NCI-H2196 (cell line): ENCODE measurements at regions not wholly inside any gene's neighbourhood (a gene's known extent, or its start where the extent isn't known, plus 50 kb on each side); places are given as distances from the start of the nearest gene placed in this dataset.

ENCODE experiments used
- DNase-seq: peaks from one replicate; lab custom pipeline; 2025; ENCODE audit not compliant: unreplicated experiment; lab: John Stamatoyannopoulos, UW

DNA sequence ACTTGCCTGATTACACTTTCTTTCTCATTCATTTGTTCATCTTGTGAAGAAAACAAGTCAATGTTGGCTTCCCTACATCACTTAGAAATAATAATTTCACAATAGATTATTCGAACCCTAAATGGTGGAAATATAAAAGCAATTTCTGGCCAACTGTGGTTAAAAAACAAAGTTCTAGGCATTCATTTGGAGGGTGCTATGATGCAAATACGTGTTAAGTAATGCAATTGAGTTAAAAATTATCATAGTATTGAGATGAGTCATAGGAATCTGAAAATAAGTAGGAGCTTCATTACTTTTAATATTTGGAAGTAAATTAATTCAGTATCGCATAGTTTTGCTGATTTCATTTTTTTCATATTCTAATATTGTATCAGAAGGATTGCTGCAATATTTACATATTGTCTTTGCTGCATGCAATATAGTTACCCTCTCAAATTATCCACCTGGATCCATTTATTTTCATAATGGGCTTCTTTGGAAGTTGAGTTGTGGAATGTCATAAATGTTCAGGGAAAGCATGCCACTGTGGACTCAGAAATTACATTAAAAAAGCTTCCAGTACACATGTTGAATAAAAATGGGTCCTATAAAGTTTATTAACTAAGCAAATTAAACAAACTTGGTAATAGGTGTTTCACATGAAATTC lies 647.7 kb upstream of the WWC1 start:
- no peak for DNase-seq

DNA sequence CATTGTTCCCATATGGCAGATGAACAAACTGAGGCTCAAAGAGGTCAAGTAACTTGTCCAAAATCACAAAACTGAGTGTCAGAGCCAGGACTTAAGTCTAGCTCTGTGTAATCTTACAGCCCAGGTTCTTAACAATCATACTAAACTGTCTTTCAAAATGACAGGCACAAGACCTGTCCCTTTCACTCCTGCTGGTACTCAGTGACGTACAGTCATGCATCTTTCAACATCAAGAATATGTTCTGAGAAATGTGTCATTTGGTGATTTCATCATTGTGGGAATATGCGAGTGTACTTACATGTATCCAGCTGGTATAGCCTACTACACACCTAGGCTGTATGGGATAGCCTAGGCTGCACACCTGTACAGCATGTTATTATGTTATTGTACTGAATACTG lies 646.8 kb upstream of the WWC1 start:
- DNase-seq, result no peak

DNA sequence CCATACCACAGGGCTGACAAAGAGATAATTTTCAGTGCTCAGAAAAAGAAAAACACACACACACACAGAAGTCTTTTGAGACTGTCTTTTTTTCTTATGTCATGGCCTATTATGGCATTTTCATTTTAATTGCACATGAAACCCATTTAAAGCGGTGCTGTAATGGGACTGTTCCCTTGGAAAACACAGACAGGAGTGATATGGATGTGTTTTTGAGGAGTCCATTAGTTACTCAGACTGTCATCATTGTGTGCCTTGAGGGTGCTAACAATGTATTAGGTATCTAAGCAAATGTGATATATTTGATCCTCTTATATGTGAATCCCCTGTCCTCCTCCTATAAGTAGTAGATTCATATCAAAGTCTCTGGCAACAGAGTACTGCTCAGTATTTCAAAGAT lies 642.0 kb upstream of the WWC1 start:
- DNase-seq, result no peak

DNA sequence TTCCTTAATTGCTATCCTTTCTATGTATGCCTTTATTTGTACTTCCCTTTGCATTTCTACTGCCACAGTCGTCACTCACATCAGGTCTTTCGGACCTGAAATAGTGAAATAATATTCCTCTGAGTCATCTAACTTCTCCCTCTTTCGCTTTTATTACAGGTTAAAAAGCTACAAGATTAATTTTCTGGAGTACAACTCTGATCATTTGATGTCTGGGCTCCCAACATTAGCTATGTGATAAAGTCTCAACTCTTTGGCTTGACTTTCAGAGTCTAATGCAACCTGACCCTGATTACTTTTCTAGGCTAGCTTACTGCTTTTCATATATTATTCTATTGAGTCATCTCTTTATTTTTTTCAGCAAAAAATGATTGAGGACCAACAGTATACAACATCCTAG lies 638.8 kb upstream of the WWC1 start:
- DNase-seq, result no peak

DNA sequence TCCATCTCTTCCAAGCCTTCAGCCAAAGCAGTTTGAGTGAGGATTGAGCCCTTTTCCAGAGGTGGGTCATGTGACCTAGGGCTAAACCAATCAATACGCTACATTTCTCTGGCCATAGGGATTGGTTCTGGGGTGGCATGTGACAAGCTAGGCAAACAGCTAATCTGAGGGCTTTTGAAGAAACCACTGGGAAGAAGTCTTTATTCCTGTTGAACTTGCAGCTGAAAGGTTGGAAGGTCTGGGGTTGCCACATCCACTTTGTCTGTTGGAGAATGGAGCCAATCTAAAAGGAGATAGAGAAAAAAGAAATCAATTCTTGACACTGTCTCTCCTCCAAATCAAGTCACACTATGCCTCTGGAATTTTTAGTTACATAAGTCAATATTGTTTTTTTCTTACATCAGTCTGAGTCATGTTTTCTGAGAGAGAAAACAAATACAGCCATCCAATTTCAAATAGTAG lies 637.8 kb upstream of the WWC1 start:
- DNase-seq, result no peak

DNA sequence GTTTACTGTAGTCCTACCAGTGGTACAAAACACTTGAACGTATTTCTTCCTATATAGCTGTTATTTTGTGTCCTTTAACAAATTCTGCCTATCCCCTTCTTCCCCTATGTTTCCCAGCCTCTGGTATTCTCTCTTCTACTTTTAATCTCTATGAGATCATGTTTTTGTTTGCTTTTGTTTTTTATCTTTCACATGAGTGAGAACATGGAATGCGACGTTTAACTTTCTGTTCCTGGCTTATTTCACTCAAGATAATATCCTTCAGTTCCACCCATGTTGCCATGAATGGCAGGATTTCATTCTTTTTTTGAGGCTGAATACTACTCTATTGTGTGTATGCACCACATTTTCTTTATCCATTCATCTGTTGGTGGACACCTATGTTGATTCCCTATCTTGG lies 634.4 kb upstream of the WWC1 start:
- DNase-seq, result no peak

DNA sequence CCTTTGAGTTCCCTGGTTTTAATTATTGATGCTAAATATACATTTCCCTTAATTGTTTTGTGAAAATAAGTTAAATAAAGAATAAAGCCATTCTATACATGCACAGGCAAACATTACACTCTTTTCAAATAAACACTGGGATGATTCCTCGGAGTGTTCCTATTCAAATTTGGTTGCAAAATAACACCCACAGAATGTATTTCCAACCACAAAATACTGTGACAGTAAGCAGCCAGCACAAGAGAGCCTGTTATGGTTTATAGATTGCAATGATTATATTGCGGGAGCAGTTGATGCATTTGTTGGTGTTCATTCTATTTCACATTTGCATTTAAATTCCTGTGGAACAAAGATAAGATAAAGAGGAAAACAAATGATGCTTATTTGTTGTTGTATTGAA lies 632.6 kb upstream of the WWC1 start:
- no peak for DNase-seq

DNA sequence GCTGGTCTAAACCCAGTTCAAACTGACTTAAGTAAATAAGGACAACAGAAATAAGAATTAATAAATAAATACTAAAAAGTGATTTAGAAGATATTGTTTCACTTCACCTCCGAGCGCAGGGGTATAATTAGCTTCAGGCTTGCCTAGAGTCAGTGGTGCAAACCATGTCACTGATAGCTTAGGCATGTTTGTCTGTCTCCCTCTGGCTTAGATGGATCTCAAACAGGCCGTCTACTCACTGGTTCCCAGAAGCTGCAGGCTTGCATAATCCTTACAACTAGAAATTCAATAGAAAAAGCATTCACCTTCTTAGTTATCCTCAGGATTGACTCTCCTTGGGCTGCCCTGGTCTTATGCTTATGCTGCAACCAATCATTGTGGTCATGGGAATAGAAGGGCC lies 629.8 kb upstream of the WWC1 start:
- no peak for DNase-seq

DNA sequence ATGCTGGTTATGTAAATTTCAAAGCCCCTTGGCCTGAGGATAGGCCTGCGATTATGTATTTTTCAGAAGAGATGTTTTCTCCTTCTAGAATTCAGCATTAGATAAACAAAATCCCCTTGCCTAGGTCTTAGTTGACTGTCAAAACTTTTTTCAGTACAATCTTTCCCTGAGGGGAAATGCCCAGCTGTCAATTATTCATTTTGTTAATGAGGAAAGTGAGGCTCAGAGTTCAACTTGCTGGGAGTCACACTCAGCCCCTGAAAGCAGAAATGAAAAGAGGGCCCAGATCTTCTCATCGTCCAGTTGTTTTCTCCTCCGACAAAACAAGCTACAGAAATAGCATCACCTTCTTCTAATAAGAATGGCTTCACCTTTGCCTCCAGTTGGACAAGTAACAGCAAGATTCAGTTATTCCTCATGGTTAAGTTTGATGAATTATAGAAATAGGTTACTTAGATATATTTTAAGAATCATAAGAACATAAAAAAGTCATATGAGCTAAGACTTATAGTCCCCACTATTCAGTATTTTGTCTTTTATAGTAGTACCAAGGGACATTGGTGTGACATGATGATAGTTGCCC lies 627.1 kb upstream of the WWC1 start:
- no peak for DNase-seq

DNA sequence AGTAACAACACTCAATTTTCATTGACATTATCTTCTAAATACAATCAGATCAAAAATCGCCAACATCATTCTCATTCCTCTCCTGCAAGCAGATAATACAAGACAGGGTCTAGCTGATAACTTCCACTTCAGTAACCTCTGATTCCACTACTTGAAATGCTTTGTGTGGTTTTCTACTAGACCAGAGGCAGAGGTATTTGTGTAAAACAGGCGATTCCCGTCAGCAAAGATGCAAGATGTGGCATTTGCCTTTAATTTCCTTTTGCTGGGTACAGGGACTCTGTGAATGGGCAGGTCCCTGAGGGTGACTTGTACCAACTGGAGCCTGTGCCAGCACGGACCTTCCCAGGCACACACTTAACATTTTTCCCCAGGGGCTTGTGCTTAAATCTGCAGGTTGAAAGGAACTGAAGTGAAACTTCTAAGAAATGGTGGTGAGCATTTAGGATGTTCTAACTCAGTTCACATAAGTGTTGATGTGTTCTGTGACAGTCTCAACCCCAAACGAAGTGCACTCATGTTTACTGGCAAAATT lies 625.5 kb upstream of the WWC1 start:
- DNase-seq, result no peak

DNA sequence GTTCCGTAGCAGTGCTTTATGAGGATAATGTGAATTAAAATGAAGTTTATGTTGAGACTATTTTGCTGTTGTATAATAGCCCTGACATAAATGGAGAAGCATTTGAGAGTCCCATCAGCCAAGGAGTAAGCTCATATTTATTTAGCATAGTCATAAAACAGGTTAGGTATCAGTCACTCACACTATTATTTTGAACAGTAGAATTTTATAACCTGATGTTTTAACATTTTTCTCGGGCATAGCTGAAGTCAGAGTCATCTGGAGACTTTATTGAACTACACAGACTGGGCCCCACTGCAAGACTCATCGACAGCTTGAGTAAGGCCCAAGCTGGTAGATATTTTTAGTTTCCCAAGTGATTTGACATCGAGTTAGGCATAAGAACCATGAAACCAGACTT lies 620.3 kb upstream of the WWC1 start:
- DNase-seq, result no peak

DNA sequence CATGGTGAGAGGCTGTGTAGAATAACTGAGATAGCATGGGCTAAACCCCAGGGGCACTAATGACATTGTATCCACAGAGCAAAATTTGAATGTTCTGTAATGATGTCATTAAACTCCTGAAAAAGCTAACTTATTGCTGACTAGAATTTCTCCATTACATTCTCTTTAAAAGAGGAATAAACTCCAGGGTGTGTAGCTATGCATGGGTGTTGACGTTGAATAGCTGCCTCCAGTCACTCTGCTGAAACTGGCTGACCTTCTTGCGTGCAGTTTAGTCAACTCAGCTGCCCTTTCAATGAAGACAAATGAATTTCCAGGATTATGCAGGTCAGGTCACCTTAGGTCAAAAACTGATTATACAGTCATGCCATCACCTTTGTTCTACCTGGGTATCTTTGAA lies 617.5 kb upstream of the WWC1 start:
- no peak for DNase-seq

DNA sequence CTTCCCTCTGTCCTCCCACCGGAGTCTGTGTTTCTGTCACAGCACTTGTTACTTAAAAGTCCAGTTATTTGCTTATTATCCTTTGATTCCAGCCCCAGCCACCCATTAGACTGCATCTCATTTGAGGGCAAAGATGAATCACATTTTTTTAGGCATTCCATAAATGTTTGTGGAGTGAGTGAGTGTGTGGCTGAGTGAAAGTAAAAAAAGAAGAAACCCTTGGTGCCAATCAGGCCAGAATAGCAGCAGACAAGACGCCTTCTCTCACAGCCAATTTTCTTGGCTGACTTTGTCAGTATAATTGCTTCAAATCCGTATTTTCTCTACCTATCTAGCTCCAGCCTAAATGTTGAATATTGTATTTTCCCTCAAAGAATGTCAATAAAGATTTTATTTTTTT lies 613.0 kb upstream of the WWC1 start:
- no peak for DNase-seq

DNA sequence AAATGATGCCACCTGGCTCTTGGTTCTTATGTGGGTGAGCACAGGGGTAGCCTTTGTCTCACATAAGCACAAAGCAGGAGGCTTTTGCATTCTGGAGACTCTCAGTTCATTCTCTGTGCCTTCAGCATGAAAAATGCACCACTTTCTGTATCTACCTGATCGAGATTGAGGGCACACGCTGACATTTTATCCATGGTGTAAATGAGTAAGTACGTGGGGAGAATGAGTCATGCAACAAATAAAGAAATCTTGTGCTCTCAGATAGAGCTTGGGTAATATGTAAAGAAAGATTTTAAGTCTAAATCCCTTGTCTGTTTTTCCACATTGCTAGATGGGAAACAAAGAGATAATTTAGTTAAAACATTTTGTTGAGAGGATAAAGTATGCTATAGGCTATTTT lies 607.2 kb upstream of the WWC1 start:
- no peak for DNase-seq

DNA sequence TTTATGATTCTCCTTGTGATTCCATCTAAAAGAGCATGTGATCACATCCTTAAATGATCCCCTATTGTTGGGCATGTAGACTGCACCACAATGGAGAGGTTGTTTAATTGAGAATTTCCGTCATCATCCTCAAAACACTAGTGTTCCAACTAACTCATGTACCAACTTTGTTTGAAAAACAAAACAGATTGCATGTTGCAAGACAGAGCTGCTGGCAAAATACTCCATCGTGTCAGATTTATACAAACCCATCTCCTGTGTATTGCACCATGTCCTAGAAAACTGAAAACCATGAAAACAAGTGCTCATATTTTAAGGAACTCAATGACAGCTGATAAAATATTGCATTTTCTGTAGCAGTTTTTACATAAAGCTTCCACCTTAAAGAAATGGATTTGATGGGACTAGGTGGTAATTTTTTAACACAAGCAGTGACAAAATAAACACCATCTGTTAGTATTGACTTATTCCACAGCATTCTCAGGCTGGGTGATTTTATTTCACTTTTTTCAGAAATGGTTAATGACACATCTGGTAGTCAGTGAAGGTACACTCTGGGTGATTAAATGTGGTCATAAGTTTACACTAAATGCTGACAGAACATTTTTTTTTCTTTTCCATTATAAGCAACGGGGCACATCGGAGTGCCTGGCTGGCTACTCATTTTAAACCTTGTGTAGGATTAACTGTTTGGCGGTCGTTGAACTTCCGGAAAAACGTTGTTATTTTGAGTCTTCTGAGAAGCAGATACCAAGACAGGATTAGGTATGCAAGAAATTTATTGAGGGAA lies 602.9 kb upstream of the WWC1 start:
- DNase-seq, result no peak

DNA sequence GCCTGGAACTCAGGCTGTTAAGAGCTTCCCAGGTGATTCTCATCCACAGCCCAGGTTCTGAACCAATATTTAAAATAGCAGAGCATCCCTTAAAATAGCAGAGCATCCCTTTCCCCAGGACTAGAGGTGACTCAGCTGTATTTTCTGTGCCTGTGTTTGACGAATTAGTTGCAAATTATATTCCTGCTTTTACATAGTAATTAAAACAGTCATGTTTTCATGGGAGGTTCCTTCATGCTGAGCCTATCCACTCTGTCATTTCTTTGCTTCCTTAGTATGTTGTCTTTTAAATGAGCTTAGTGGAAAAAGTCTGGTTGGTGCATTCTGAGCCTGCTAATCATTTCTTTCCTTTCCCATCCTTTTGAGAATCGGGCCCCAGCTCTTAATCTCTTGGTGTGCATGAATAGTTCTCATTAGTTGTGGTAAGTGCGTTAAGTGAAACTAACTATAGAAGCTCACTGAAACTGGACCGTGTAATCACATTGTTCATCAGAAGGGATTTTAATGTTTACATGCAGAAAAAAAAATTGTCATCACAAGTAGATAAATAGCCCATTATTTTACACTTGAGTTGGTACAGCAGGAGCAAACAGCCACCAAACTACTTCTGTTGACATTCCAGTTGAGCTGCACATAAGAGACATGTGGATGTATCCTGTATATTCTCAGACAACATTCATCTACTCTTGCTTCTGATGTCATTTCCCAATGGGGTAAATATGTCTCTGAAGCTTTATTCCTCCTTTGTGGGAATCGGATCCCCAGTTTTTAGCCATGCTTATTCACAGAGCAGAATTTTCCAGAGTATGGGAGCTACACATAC lies 596.9 kb upstream of the WWC1 start:
- no peak for DNase-seq

DNA sequence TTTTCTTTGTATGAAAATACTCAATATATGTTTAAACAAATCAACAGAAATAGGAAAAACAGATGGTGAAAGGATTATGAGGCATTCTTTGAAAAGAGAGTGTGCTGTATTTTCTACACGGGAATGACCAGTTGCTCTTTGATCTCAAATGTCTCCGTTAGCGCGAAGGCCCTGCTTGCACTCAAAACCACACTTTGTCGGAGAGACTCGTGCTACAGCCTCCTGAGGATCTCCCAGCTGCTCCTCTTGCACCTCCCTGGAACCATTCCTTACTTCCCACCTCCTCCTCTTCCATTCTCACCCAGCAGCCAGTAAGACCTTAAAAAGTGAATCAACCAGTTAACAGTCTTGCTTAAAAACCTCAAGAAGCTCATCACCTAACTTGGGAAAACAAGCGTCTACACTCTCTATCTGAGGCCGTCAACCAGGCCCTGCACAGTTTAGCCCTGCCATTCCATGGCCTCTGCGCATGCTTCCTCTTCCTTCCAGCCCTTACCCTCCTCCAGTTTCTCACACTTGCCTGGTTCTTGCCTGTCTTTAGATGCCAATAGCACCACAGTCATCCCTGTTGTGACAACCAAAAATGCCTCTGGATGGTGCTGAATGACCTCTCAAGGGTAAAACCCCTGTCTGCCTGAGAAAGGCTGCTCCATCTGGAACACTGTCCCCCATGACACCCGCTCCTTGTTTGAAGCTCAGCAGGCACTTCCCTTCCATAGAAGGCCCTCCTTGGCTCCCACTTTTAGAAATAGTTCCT lies 594.7 kb upstream of the WWC1 start:
- DNase-seq, result no peak

DNA sequence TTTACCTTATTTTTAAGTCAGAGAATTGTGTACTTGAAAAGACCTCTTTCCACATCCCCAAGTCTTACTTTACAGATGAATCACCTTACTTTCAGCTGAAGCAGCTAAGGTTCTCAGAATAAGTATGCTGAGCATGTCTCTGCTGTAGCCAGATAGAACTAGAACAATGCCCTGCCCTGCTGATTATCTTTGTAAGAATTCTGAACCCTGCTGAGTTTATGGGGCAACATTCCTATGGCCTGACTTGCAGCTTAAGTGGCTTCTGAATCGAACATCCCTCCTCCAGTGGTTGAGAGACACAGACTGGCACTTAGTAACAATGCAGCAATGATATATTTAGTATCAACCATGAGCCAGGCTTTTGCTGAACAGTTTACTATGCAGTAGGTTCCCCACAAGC lies 592.0 kb upstream of the WWC1 start:
- no peak for DNase-seq

DNA sequence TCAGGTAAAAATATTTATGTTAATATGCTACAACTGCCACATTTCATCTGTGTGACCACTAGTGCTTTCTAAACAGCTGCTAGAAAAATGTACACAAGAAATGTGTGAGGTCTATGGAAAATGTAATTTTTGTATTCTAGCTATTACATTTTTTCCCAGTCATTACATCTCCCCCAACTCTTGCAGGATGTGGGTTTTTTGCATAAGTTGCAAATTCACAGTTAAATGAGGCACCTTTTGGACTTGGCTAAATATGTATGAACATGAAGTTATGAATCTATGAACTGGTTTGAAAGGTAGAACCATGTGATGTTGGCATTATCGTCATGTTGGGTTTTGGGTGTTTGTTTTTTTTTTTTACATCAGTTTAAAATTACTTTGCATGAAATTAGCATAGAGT lies 590.4 kb upstream of the WWC1 start:
- DNase-seq, result no peak

DNA sequence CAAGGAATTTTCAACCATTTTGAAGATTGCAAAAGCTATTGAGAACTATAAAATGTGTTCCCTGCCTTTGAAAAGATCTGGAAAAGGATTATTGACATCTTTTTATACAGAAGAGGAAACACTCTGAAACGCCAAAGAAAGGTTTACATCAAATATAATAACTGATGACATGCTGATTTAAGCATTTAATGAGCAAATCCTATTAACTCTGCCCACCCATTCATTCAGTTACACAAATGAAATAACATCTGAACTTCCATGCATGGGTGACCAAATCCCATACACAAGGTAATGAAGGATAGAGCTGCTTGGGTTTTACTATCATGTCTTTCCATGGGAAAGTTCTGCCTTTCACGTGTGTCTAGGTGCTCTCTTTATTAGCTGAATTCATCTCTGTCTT lies 589.4 kb upstream of the WWC1 start:
- DNase-seq, result no peak

DNA sequence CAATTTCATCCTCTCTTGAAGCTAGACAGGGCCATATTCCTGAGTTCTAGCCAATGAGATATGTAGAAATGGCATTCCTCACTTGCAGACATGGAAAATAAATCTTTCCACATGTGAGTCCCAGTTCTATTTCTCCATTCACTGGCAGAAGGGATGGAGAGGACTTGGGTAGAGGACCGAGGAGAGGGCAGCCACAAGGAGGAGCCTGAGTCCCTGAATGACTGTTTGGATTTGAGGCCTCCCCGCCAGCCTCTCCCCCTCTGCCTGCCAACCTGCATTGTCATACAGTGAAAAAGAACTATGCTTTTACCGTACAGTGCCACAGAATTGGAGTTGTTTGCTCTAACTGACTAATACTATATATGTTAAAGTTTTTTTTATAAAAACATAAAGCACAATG lies 583.0 kb upstream of the WWC1 start:
- DNase-seq, result no peak
